Heart left ventricle (tissue), 13 donors: ENCODE measurements at regions not wholly inside any gene's neighbourhood (a gene's known extent, or its start where the extent isn't known, plus 50 kb on each side); places are given as distances from the start of the nearest gene placed in this dataset.

Source experiments
- CTCF ChIP-seq, 12 donors: fragments of 200-600 bp; sonication (generic) in 4 of 12; IDR thresholded peaks; one replicate each; pipeline versions ENCODE4 v1.5.0 to v1.8.0; 2018 to 2022; ENCODE audit warnings: antibody characterized with exemption in 12 of 12, mild to moderate bottlenecking in 5 of 12
- POLR2A ChIP-seq, 2 donors: fragments of 450-650 bp; IDR thresholded peaks; one replicate each; pipeline ENCODE4 v1.6.1; 2017; ENCODE audit warnings: antibody characterized with exemption in 2 of 2, mild to moderate bottlenecking in 2 of 2, moderate library complexity in 2 of 2
- donor health status: ischemic (EF 13 %, LVEDD 7.1; RV severe dilation, severe dysfunction).
- donor health status: DM: no; HTN: yes; CAD: no.
- donor health status: DM: no; HTN: no; CAD: no.
- donor health status: ischemic (EF 25% LVEDD 6.9; RV normal size, moderate dysfunction).
- donor health status: ischemic (EF 25% LVEDD 5.7; RV mildly dilated, moderate dysfunction).
- donor health status: ischemic (EF 35%, LVEDD 5.7; RV mildly dilated, moderate dysfunction).
- donor health status: nonischemic (EF 11% LVEDD 7.7; RV severe dilation, severe dysfunction).
- donor health status: DM: yes; HTN: yes; CAD: no.
- donor health status: PGD.
- donor health status: ischemic (EF 29% LVEDD 5.4; RV normal size, mild dysfunction).
- donor health status: nonischemic (EF 23%, LVEDD 6.1; RV moderate dilation, normal function).

GRCh38 chr5:152568016-152568415, 162.9 kb upstream of the NMUR2 start:
- TF ChIP-seq CTCF (IDR thresholded peaks at IDR 0.05) (no peak), POLR2A (IDR thresholded peaks at IDR 0.05) (no peak)
